ENCODE measurements at regions not wholly inside any gene's neighbourhood (a gene's known extent, or its start where the extent isn't known, plus 50 kb on each side); places are given as distances from the start of the nearest gene placed in this dataset.

DNA sequence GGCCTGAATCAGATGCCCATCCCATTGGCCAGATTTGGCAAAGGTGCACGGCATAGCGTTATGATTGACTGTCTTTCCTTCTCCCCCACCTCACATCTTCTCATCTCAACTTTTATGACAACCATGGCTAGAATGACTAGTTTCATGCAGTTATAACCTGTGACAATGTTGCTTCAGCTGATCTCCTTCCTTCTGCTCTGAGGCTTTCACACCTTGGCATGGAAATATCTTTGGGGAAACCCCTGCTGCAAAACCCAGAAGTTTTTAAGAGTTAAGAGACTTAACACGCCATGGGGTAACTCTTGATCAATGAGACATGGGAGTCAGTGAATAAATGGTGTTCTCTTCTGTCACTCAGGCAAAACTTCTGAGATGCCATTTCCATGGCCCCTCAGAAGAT, 290.7 kb upstream of the MDFIC2 start:
- Mint-ChIP-seq H3K4me1 (ENCODE audit: low read depth, unreplicated experiment) (no peaks in the 10 kb centered on the region), H3K4me3 (ENCODE audit: unreplicated experiment) (no peak overlapping the region), H3K27me3 (ENCODE audit: insufficient read depth, unreplicated experiment) (peaks cover 4% of the 10 kb centered on the region), H3K9me3 (ENCODE audit: unreplicated experiment) (no peaks in the 10 kb centered on the region), H3K27ac (ENCODE audit: unreplicated experiment) (no peak overlapping the region), H3K36me3 (ENCODE audit: insufficient read depth, unreplicated experiment) (no peaks in the 10 kb centered on the region)
- TF ChIP-seq CTCF (IDR thresholded peaks at IDR 0.05; ENCODE audit: insufficient read depth in 1 of 2, low read depth in 1 of 2, low read length in 1 of 2, severe bottlenecking in 1 of 2, unreplicated experiment in 1 of 2): no peak
- no TSS peak for BruUV-seq (replicated peaks)
- Histone ChIP-seq H3K4me1 (no peaks in the 10 kb centered on the region), H3K27me3 (replicated peaks; ENCODE audit: control insufficient read depth, insufficient read depth, low read length) (no peaks in the 10 kb centered on the region), H3K36me3 (ENCODE audit: control insufficient read depth, insufficient read depth, low read length) (no peaks in the 10 kb centered on the region), H3K9me3 (no peaks in the 10 kb centered on the region), H3K4me3 (ENCODE audit: low read depth, low read length) (no peak overlapping the region)
- ChIA-PET POLR2A (no interaction called here), CTCF (no interaction called here)
- DNase-seq: no peak
- intact Hi-C loops (cut with micrococcal nuclease; ENCODE audit: unreplicated experiment): no loop called here

DNA sequence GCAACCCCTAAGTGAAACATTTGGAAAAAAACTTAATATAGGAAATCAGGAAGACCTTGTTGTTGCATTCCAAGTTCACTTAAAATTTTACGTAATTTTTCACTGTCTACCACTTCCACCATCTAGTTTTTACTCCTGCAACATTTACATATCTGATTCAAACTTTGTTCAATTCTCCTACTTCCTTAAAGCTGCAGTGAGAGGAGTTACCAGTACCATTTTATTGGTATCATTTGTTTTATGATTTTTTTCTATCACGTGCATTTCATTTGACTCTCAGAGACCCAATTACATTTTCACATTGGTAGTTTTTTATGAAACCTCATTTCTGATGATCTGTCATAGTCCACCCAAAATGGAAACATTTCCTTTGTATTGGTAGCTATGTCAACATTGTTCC, 284.9 kb upstream of the MDFIC2 start:
- no peaks in the 10 kb centered on the region for H3K4me1 Mint-ChIP-seq (ENCODE audit: low read depth, unreplicated experiment)
- no peak for DNase-seq
- H3K4me3 Mint-ChIP-seq (ENCODE audit: unreplicated experiment): no peak overlapping the region
- no peaks in the 10 kb centered on the region for H3K4me1 ChIP-seq
- no peak overlapping the region for H3K4me3 ChIP-seq (ENCODE audit: low read depth, low read length)
- H3K27me3 ChIP-seq (replicated peaks; ENCODE audit: control insufficient read depth, insufficient read depth, low read length): no peaks in the 10 kb centered on the region; the same call in 1 of the 2 replicates
- BruUV-seq (replicated peaks): no TSS peak
- H3K9me3 ChIP-seq: no peaks in the 10 kb centered on the region
- CTCF ChIA-PET: no interaction called here
- no peak overlapping the region for H3K27ac Mint-ChIP-seq (ENCODE audit: unreplicated experiment)
- H3K9me3 Mint-ChIP-seq (ENCODE audit: unreplicated experiment): no peaks in the 10 kb centered on the region
- TF ChIP-seq CTCF (IDR thresholded peaks at IDR 0.05; ENCODE audit: insufficient read depth in 1 of 2, low read depth in 1 of 2, low read length in 1 of 2, severe bottlenecking in 1 of 2, unreplicated experiment in 1 of 2): no peak
- no peaks in the 10 kb centered on the region for H3K36me3 Mint-ChIP-seq (ENCODE audit: insufficient read depth, unreplicated experiment)
- intact Hi-C loops (cut with micrococcal nuclease; ENCODE audit: unreplicated experiment): no loop called here
- peaks cover 6% of the 10 kb centered on the region for H3K27me3 Mint-ChIP-seq (ENCODE audit: insufficient read depth, unreplicated experiment)
- POLR2A ChIA-PET: no interaction called here
- H3K36me3 ChIP-seq (ENCODE audit: control insufficient read depth, insufficient read depth, low read length): no peaks in the 10 kb centered on the region

- Mint-ChIP-seq H3K9me3 (ENCODE audit: unreplicated experiment) (no peaks in the 10 kb centered on the region), H3K36me3 (ENCODE audit: insufficient read depth, unreplicated experiment) (no peaks in the 10 kb centered on the region), H3K27me3 (ENCODE audit: insufficient read depth, unreplicated experiment) (peaks cover 3% of the 10 kb centered on the region), H3K4me1 (ENCODE audit: low read depth, unreplicated experiment) (no peaks in the 10 kb centered on the region), H3K27ac (ENCODE audit: unreplicated experiment) (no peak overlapping the region), H3K4me3 (ENCODE audit: unreplicated experiment) (no peak overlapping the region)
- Histone ChIP-seq H3K27me3 (replicated peaks; ENCODE audit: control insufficient read depth, insufficient read depth, low read length) (no peaks in the 10 kb centered on the region; the same call in 1 of the 2 replicates), H3K36me3 (ENCODE audit: control insufficient read depth, insufficient read depth, low read length) (no peaks in the 10 kb centered on the region), H3K4me3 (ENCODE audit: low read depth, low read length) (no peak overlapping the region), H3K4me1 (no peaks in the 10 kb centered on the region), H3K9me3 (no peaks in the 10 kb centered on the region)
- no peak for DNase-seq
- ChIA-PET POLR2A (no interaction called here), CTCF (no interaction called here)
- no peak for TF ChIP-seq CTCF (IDR thresholded peaks at IDR 0.05; ENCODE audit: insufficient read depth in 1 of 2, low read depth in 1 of 2, low read length in 1 of 2, severe bottlenecking in 1 of 2, unreplicated experiment in 1 of 2)
- intact Hi-C loops (cut with micrococcal nuclease; ENCODE audit: unreplicated experiment): no loop called here
- BruUV-seq (replicated peaks): no TSS peak
Measured at GRCh38 chr3:70583682-70584081, 271.2 kb upstream of the MDFIC2 start.

Measured in Caco-2 (cell line).